GM12874 (cell line): ENCODE measurements at regions not wholly inside any gene's neighbourhood (a gene's known extent, or its start where the extent isn't known, plus 50 kb on each side); places are given as distances from the start of the nearest gene placed in this dataset.

Source experiments
- CTCF ChIP-seq: IDR thresholded peaks from 2 replicates; pipeline ENCODE4 v1.5.1; 2011; ENCODE audit warnings: low read depth, mild to moderate bottlenecking, control low read depth, low read length, moderate library complexity; ENCODE audit not compliant: insufficient read depth

GRCh38 chr6:4287811-4288244 lies 152.5 kb upstream of the ECI2 start:
- TF ChIP-seq CTCF = no peak

- no peak for TF ChIP-seq CTCF
Observed at GRCh38 chr6:4287372-4287771, 152.0 kb upstream of the ECI2 start.

GRCh38 chr6:4282926-4283325 lies 147.6 kb upstream of the ECI2 start:
- TF ChIP-seq CTCF = no peak

GRCh38 chr6:4281341-4282293 lies 146.2 kb upstream of the ECI2 start:
- peak; percentile 27; the same call in 1 of the 2 replicates for TF ChIP-seq CTCF

- no peak for TF ChIP-seq CTCF
Observed at GRCh38 chr6:4280707-4281106, 145.3 kb upstream of the ECI2 start.

- TF ChIP-seq CTCF = no peak
Observed at GRCh38 chr6:4280031-4280430, 144.7 kb upstream of the ECI2 start.

- no peak for TF ChIP-seq CTCF
Observed at GRCh38 chr6:4274382-4275082, 139.2 kb upstream of the ECI2 start.
